ENCODE measurements at regions not wholly inside any gene's neighbourhood (a gene's known extent, or its start where the extent isn't known, plus 50 kb on each side); places are given as distances from the start of the nearest gene placed in this dataset.

- TF ChIP-seq ZFX (IDR thresholded peaks at IDR 0.05), result no peak
- no peak for TF ChIP-seq REST (IDR thresholded peaks at IDR 0.05; ENCODE audit: low read depth)
- no peak for TF ChIP-seq SIN3A (IDR thresholded peaks at IDR 0.05; ENCODE audit: low read depth)
- TF ChIP-seq YY1 (IDR thresholded peaks at IDR 0.05; ENCODE audit: extremely low read depth, insufficient replicate concordance, low read depth, low read length), result no peak
- no peak for TF ChIP-seq EZH2phosphoT487 (IDR thresholded peaks at IDR 0.05; ENCODE audit: borderline replicate concordance)
- no peak for TF ChIP-seq ZNF274 (IDR thresholded peaks at IDR 0.05; ENCODE audit: low read depth, low read length)
- TF ChIP-seq SRF (IDR thresholded peaks at IDR 0.05; ENCODE audit: low read depth), result no peak
- no peak for TF ChIP-seq EGR1 (IDR thresholded peaks at IDR 0.05; ENCODE audit: low read depth)
- no peak for TF ChIP-seq EZH2 (IDR thresholded peaks at IDR 0.05)
- TF ChIP-seq POLR2AphosphoS5 (IDR thresholded peaks at IDR 0.05; ENCODE audit: low read depth, low read length), result no peak
- TF ChIP-seq CBX3 (IDR thresholded peaks at IDR 0.05; ENCODE audit: low read depth), result no peak
- TF ChIP-seq ELF1 (IDR thresholded peaks at IDR 0.05; ENCODE audit: borderline replicate concordance, low read depth), result no peak
- no peak for TF ChIP-seq CEBPB (IDR thresholded peaks at IDR 0.05; ENCODE audit: low read depth)
- no peak for TF ChIP-seq POLR2A (IDR thresholded peaks at IDR 0.05; ENCODE audit: borderline replicate concordance, extremely low read depth, insufficient read depth, insufficient read length)
- no peak for TF ChIP-seq RAD21 (IDR thresholded peaks at IDR 0.05; ENCODE audit: low read depth)
Measured at GRCh38 chr14:56419750-56420149, 159.8 kb upstream of the TMEM260 start.

More at GRCh38 chr14:56419750-56420149, 159.8 kb upstream of the TMEM260 start:
- H3K4me3 ChIP-seq (replicated peaks in 1 of 2; ENCODE audit: low read depth in 1 of 2, low read length in 2 of 2), result no peak overlapping the region
- BruUV-seq (replicated peaks), result no TSS peak
- ChIA-PET CTCF (interaction anchor here (1.3 kb wide), 1 partner anchor 9 kb away, joined by 4 read pairs; no protein-coding TSS in a partner anchor), POLR2A (no interaction called here), RAD21 (ENCODE audit: low non-redundant PET in 1 of 2, low total read pairs in 2 of 2, uncharacterized antibody in 2 of 2, unreplicated experiment in 2 of 2) (no interaction called here)
- ATAC-seq (no peak), DNase-seq (ENCODE audit: low read depth, low spot score) (no peak)
- H3K9me2 ChIP-seq (ENCODE audit: insufficient read depth), result no peaks in the 10 kb centered on the region
- H2AFZ ChIP-seq (ENCODE audit: low read depth, low read length, poor library complexity, severe bottlenecking), result no peak overlapping the region
- intact Hi-C loops (cut with micrococcal nuclease), result no loop called here
- H3K9me3 ChIP-seq (ENCODE audit: control insufficient read depth in 1 of 2, insufficient read depth in 1 of 2, low read depth in 1 of 2, low read length in 2 of 2), result no peaks in the 10 kb centered on the region
- no peak overlapping the region for H3K27ac ChIP-seq (ENCODE audit: low read depth, low read length)
- H3K9ac ChIP-seq (ENCODE audit: low read length), result no peak overlapping the region
- H3K79me2 ChIP-seq (ENCODE audit: insufficient read depth, low read length), result no peaks in the 10 kb centered on the region
- H3K4me2 ChIP-seq (ENCODE audit: low read length), result no peak overlapping the region
- no peaks in the 10 kb centered on the region for H3K4me1 ChIP-seq (ENCODE audit: control insufficient read depth in 1 of 2, insufficient read depth in 2 of 2, low read length in 2 of 2)
- no peaks in the 10 kb centered on the region for H3K36me3 ChIP-seq (ENCODE audit: control insufficient read depth in 1 of 2, insufficient read depth in 2 of 2, low read length in 2 of 2)
- H4K20me1 ChIP-seq (ENCODE audit: insufficient read depth), result no peaks in the 10 kb centered on the region
- peaks cover 21% of the 10 kb centered on the region; the same call in 1 of the 2 replicates for H3K27me3 ChIP-seq (ENCODE audit: insufficient read depth, low read length)

Measured in HCT116 (cell line).